GM12891 (cell line): ENCODE measurements at regions not wholly inside any gene's neighbourhood (a gene's known extent, or its start where the extent isn't known, plus 50 kb on each side); places are given as distances from the start of the nearest gene placed in this dataset.

Experiments used
- POLR2A ChIP-seq: IDR thresholded peaks from 2 replicates; pipeline ENCODE4 v1.6.1; 2011; ENCODE audit warnings: low read depth, low read length, control low read depth
- POLR2AphosphoS5 ChIP-seq: IDR thresholded peaks from 2 replicates; pipeline ENCODE4 v1.6.1; 2011; ENCODE audit warnings: low read depth, low read length, control low read depth

DNA sequence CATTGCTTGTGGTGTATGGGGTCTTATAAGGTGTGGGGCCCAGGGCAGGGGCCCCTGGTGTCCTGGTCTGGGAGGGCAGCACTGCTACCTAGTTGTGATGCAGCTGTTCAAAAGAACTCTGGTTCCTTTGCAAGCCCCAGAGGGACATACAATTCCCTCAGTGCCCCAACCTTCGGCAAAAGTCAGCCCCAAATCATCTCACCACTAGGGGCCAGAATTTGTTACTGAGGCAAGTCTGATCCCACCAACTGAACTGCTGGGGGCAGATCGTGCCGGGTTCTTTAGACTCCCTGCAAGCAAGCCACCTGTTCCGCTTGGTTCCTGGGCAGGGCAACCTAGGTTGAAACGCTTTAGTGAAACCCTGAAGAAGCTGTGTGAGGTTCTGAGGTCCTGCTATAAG, 180.1 kb upstream of the S100G start:
- TF ChIP-seq POLR2A (no peak), POLR2AphosphoS5 (no peak)
